DMS79 treated with DMSO at 0.1 percent for 48 hours (cell line): ENCODE measurements at regions not wholly inside any gene's neighbourhood (a gene's known extent, or its start where the extent isn't known, plus 50 kb on each side); places are given as distances from the start of the nearest gene placed in this dataset.

Source experiments
- DNase-seq: peaks from one replicate; lab custom pipeline; 2025; lab: John Stamatoyannopoulos, UW

GRCh38 chr1:68959461-68960030, 462.7 kb upstream of the DEPDC1 start:
- DNase-seq: no peak

- DNase-seq: no peak
These were observed 464.3 kb upstream of the DEPDC1 start for GRCh38 chr1:68961143-68961542.

GRCh38 chr1:68963353-68963752, 466.5 kb upstream of the DEPDC1 start:
- DNase-seq: no peak

DNA sequence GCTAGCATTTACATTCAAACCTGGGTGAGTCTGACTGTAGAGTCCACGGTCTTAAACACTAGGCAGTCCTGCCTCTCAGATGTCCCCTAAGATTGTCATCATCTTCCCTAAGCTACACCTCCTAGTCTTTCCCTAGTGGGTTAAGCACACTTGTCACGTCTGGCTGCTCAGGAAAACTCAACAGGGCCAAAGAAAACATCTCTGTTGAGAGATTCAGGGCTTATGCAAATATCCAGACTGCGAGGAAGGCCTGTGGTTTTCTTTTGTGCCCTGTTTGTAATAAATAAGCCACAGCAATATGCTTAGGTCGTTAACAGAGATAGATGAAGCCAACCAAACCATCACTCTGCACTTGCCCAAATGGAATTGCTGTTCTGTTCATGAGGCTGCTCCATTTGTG, 472.6 kb upstream of the DEPDC1 start:
- DNase-seq: no peak

DNA sequence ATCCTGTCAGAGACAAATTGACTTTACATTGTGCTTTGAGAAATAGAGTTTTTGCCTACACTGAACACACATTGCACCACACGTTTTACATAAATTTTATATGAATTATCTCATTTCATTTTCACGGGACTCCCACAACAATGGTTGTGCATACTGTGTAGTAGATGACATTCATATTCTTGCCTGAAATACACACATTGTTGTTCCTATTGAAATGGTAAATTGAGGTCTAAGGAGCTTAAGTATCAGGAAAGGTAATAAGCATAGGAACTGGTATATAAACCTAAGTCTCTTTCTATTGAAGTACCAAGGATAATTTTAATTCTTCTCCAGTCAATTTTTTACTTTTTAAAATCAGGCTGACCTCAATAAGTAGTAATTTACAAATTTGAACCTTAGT, 473.7 kb upstream of the DEPDC1 start:
- no peak for DNase-seq

DNA sequence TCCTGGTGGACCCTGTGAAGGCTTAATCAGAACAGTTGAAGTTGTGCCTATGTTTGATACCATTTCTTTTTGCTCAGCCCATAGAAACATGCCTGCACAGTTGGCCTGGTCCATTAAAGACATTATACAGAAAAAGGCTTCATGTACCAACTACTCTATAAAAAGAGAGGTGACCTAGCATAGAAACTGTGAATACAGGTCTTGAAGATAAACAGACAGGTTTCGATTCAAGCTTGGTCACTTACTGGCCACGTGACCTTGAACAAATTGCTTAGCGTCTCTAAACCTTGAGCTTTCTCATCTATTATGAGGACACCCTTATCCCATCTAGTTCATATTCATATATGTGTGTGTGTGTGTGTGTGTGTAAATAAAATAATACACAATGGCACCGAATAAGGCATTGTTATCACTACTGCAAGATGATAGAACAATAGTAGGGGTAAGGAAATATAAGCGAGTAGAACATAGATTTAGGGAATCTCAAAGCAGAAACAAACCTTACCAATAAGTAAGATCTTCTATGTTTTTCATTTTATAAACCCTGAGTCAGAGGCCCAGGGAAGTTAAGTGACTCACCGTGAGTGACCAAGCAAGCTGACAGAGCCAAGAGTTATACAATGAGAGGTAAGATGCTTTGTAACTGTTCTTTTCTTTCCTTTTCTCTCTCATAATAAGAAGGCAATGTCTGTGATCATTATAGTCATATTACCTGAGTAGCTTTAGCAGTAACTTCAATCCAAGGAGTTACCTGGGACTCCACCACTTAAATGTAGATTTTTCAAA, 476.8 kb upstream of the DEPDC1 start:
- no peak for DNase-seq

GRCh38 chr1:68974447-68974846, 477.6 kb upstream of the DEPDC1 start:
- DNase-seq: no peak

DNA sequence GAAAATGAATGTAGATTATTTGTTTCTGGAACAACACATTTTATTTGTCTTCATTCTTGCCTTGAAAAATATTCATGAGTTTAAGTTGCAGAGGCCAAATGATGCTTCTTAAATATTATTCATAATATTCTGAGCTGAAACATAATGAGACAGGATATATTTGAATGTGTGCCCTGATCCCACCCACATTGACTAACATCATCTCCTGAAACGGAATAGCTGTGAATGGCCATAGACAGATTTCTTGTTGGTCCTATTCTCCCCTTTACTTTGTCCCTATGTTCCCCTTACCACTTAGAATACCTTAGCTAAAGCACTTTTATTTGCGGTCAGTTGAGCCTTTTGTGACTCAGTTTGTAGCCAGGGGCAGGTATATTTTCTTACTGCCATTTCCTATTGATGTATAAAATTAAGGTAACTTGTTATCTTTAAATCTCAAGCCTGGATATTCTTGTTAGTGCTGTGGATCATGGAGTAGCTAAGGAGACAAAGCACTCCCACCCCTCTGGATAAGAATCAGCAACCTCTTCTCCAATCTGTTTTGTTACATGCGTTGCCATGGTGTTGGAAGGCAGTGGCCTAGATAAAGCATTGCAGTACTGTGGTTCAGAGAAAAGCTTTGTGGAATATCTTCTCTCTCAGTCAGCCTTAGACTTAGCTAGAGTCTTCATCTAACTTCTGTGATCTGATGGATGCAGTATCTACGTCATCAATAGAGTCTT, 478.5 kb upstream of the DEPDC1 start:
- no peak for DNase-seq

DNA sequence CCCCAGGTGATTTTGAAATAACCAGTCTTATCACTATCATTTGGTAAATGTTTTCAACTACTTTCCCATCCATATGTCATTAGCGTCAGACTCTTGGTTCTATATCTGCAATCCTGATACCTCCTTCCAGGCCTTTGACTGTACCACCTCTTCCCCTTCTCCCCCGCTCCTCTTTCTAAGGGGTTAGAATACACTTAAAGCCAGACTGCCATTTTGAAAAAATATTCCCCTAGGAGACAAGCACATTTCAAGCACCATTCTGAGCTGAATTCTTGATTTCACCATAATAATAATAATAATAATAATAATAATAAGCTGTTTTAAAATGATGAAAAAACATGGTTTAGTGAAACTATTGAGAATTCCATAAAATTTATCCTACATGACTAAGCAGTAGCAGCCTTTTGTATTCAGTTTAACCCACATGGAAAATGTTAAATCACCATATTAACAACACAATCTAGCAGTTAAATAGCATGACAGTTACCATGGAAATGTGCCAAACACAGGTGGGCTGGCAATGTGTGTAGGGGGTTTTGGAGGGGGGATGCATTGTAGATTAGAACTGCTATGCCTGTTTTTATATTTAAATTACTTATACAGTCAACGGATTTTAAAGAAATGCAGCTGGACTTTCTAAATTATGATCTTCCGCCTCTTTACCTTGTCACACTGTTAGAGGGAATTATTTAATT, 480.2 kb upstream of the DEPDC1 start:
- no peak for DNase-seq

- no peak for DNase-seq
These were observed 483.0 kb upstream of the DEPDC1 start for GRCh38 chr1:68979891-68980290.

DNA sequence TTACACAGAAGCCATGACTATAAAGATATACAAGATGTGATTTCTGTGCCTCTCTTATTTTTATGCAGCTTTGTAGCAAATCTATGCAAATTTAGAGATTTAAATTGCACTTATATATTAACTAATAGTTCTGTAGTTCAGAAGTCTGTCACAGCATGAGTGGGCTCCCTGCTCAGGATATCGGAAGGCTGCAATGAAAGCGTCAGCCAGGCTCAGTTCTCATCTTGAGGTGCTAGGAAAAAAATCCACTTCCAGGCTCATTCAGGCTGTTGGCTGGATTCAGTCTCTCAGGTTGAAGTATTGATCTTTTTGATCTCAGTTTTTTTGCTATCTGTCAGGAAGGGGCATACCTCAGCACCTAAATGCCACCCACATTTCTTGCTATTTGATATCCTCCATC, 487.4 kb upstream of the DEPDC1 start:
- no peak for DNase-seq

DNA sequence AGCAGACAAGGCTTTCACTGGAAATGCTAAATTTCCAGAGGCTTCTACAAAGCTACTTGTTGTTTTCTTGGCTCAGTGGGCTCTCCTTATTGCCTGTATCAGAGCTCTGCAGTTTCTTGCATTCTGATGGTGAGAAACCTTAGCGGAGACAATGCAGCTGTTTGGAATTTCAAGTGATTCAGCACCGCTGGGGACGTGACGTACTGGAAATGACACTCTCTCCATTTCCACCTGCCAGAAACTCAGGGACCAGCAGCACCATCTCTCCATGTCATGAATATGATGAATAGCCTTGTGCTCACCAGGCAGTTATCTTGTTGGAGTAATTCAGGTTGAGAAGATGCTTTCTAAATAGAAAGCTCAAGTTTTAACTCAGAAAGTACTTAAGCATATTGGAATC, 497.2 kb upstream of the DEPDC1 start:
- DNase-seq: no peak

DNA sequence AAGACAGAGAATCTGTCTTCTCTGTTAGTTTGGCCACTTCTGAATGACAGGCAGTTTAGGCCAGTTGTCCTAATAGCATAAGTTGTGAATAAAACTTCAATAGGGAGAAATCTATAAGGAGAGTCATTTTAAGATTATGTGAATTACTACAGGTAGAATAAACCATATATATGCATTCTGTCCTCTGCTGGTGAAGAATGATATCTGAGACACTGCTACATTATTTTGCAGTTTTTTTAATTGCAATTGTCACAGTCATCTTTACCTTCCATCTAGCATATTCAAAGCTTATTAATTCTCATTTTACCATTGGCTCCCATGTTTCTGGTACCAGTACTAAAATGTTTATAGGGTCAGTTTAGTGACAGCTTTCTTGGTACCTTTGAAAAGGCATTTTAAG, 519.6 kb upstream of the DEPDC1 start:
- DNase-seq: no peak

GRCh38 chr1:69029649-69030048, 532.8 kb upstream of the DEPDC1 start:
- DNase-seq: no peak

- DNase-seq: no peak
These were observed 529.3 kb upstream of the LRRC7 start for GRCh38 chr1:69038379-69038778.

DNA sequence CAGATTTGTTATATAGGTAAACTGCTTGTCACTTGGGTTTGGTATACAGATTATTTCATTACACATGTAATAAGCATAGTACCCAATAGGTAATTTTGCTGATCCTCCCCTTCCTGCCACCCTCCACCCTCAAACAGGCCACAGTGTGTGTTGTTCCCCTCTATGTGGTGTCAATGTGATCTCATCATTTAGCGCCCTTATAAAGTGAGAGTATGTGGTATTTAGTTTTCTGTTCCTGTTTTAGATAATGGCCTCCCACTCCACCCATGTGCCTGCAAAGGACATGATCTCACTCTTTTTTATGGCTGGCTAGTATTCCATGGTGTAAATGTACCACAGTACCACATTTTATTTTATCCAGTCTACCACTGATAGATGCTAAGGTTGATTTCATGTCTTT, 522.1 kb upstream of the LRRC7 start:
- no peak for DNase-seq

GRCh38 chr1:69055194-69055593, 512.5 kb upstream of the LRRC7 start:
- no peak for DNase-seq

DNA sequence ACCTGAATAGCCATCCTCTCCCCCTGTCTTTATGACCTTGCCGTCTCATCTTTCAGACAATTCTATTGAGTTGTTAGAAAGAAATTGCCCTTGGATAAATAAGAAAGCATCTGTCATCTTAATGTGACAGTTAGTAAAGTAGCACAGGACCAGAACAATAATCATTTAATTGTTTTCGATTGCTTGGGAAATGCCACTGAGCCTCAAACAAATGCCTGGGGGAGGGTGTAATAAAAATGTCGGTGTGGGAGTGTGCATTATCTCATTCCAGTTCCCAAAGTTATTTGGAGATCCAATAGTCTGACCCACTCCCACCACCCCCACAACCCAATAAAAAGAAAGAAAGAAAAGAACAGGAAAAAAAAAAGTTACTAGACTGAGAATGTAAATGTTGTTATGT, 509.3 kb upstream of the LRRC7 start:
- DNase-seq: no peak

DNA sequence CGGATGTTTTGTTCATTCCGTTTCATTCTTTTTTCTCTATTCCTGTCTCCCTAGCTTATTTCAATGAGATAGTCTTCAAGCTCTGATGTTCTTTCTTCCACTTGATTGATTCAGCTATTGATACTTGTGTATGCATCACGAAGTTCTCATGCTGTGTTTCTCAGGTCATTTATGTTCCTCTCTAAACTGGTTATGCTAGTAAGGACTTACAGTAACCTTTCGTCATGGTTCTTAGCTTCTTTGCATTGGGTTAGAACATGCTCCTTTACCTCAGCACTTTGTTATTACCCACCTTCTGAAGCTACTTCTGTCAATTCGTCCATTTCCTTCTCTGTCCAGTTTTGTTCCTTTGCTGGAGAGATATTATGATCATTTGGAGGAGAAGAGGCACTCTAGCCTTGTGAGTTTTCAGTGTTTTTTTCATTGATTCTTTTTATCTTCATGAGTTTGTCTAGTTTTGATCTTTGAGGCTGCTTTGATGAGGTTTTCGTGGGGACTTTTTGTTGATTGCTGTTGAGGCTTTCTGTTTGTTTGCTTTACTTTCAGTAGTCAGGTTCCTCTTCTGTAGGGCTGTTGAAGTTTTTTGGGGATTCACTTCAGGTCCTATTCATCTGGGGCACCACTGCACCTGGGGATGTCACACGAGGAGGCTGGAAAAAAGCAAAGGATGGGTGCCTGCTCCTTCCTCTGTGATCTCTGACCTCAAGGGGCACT, 496.9 kb upstream of the LRRC7 start:
- DNase-seq: no peak

DNA sequence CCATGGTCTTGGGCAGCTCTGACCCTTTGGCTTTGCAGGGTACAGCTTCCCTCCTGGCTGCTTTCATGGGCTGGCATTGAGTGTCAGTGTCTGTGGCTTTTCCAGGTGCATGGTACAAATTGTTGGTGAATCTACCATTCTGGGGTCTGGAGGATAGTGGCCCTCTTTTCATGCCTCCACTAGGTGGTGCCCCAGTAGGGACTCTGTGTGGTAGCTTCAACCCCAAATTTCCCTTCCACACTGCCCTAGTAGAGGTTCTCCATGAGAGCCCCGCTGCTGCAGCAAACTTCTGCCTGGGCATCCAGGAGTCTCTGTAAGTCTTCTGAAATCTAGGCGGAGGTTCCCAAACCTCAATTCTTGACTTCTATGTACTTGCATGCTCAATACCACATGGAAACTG, 494.5 kb upstream of the LRRC7 start:
- no peak for DNase-seq

GRCh38 chr1:69076631-69077030, 491.1 kb upstream of the LRRC7 start:
- no peak for DNase-seq

DNA sequence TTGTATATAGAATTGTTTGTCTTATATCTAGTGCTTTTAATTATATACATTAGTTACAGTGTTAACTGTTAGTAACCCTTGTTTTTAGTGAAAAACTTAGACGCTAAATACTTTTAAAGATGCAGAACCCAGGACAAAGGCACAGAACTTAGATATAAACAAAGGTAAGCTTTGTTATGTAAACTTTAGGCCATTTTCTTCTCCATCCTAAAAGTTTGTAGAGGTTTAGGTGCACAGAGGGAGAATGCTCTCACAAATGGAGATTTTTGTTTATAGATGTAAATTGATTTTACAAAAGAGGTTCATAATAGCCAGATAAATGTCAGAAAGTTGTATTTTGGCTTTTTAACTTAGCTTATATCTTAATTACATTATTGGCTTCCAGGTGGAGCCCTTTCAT, 490.5 kb upstream of the LRRC7 start:
- no peak for DNase-seq
